A673 (cell line): ENCODE measurements at regions not wholly inside any gene's neighbourhood (a gene's known extent, or its start where the extent isn't known, plus 50 kb on each side); places are given as distances from the start of the nearest gene placed in this dataset.

Experiments used
- BruUV-seq: library from RNA; stranded (reverse); fragments of 400-500 nt; replicated peaks from 2 replicates; lab custom pipeline; 2021; lab: Mats Ljungman, UMichigan
- CTCF ChIA-PET: fragments of 300-600 bp; sonication (Branson Sonifier 250); formaldehyde crosslinking; loops from one replicate; lab custom pipeline; 2022; ENCODE audit warnings: antibody characterized with exemption; lab: Charles Lee
- POLR2A ChIA-PET: fragments of 300-600 bp; sonication (Branson Sonifier 250); formaldehyde crosslinking; loops from one replicate; lab custom pipeline; 2022; ENCODE audit warnings: antibody characterized with exemption; ENCODE audit not compliant: low non-redundant PET; lab: Charles Lee
- DNase-seq: peaks from one replicate; pipeline ENCODE4 v3.0.0-alpha.2; 2015; ENCODE audit warnings: low spot score
- H3K27ac ChIP-seq: fragments of 200-600 bp; sonication (generic); 2 replicates; pipeline ENCODE4 v1.5.1; 2016; ENCODE audit warnings: mixed run types, low read depth, mild to moderate bottlenecking, mixed read lengths, antibody characterized with exemption, low read length; ENCODE audit not compliant: poor library complexity, severe bottlenecking
- H3K27me3 ChIP-seq: fragments of 200-600 bp; sonication (generic); replicated peaks from 2 replicates; pipeline ENCODE4 v1.6.1; 2017; ENCODE audit warnings: mixed run types, low read depth, mild to moderate bottlenecking, mixed read lengths, antibody characterized with exemption, low read length; ENCODE audit not compliant: insufficient read depth, poor library complexity
- H3K36me3 ChIP-seq: fragments of 200-600 bp; sonication (generic); 2 replicates; pipeline ENCODE4 v1.6.1; 2016; ENCODE audit warnings: mixed run types, mild to moderate bottlenecking, mixed read lengths, antibody characterized with exemption, low read length; ENCODE audit not compliant: insufficient read depth, poor library complexity, severe bottlenecking
- H3K4me1 ChIP-seq: fragments of 200-600 bp; sonication (generic); 2 replicates; pipeline ENCODE4 v1.6.1; 2017; ENCODE audit warnings: mixed run types, mild to moderate bottlenecking, mixed read lengths, antibody characterized with exemption, low read length; ENCODE audit not compliant: insufficient read depth, poor library complexity, severe bottlenecking
- H3K4me3 ChIP-seq: fragments of 200-600 bp; sonication (generic); 2 replicates; pipeline ENCODE4 v1.5.1; 2016; ENCODE audit warnings: low read depth, mixed run types, mild to moderate bottlenecking, mixed read lengths, low read length; ENCODE audit not compliant: poor library complexity, severe bottlenecking
- H3K9me3 ChIP-seq: fragments of 200-600 bp; sonication (generic); 2 replicates; pipeline ENCODE4 v1.6.1; 2016; ENCODE audit warnings: mixed run types, low read depth, mild to moderate bottlenecking, mixed read lengths, antibody characterized with exemption, low read length; ENCODE audit not compliant: poor library complexity, severe bottlenecking
- CTCF ChIP-seq: fragments of 300-800, 200-600 bp; sonication (generic); conservative IDR thresholded peaks from 2 replicates; pipeline ENCODE4 v1.5.1; 2017; ENCODE audit warnings: low read depth, mild to moderate bottlenecking, antibody characterized with exemption, low read length, moderate library complexity, mixed read lengths
- EZH2 ChIP-seq: fragments of 200-600 bp; sonication (generic); IDR thresholded peaks from 2 replicates; pipeline ENCODE4 v1.6.1; 2017; ENCODE audit warnings: borderline replicate concordance, low read depth, mild to moderate bottlenecking, mixed read lengths, antibody characterized with exemption, low read length; ENCODE audit not compliant: poor library complexity, severe bottlenecking
- intact Hi-C: fragments of 100-400 bp; cut with micrococcal nuclease; formaldehyde crosslinking; loops from one replicate; pipeline ENCODE4 v1.10.0; 2022; ENCODE audit not compliant: unreplicated experiment

DNA sequence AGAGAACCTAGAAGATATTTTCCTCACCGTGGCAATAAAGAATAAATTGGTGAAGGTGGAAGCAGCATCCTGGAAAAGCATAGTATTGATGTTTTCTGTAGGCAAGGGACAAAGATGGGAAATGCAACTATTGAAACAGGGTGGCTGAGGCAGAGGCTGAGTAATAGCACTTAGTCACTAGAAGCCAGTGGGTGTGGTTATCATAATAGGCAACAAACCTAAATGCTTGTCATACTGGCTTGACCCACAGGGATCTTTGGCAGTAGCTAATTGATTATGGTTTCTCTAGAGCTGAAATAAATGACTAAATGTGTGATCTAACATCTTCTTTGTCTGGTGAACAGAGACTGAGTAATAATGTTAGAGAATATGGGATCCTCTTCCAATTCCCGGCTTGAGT is 353.6 kb upstream of the RPS6KA3 start:
- no peak overlapping the region for H3K4me3 ChIP-seq
- H3K27me3 ChIP-seq = no peaks in the 10 kb centered on the region
- no peaks in the 10 kb centered on the region for H3K9me3 ChIP-seq
- BruUV-seq = no TSS peak
- no peak overlapping the region for H3K27ac ChIP-seq
- intact Hi-C loops = no loop called here
- ChIA-PET POLR2A (no interaction called here), CTCF (no interaction called here)
- H3K4me1 ChIP-seq = no peaks in the 10 kb centered on the region
- H3K36me3 ChIP-seq = no peaks in the 10 kb centered on the region
- TF ChIP-seq CTCF (no peak), EZH2 (no peak)
- no peak for DNase-seq

- CTCF ChIA-PET = no interaction called here
- Histone ChIP-seq H3K36me3 (no peaks in the 10 kb centered on the region), H3K27me3 (peaks cover 9% of the 10 kb centered on the region), H3K4me3 (no peak overlapping the region), H3K27ac (no peak overlapping the region), H3K9me3 (no peaks in the 10 kb centered on the region), H3K4me1 (no peaks in the 10 kb centered on the region)
- no peak for DNase-seq
- TF ChIP-seq CTCF = no peak
- TF ChIP-seq EZH2 = no peak
- intact Hi-C loops = no loop called here
- no TSS peak for BruUV-seq
- POLR2A ChIA-PET = no interaction called here
Observed at GRCh38 chrX:20609916-20610415, 343.3 kb upstream of the RPS6KA3 start.

DNA sequence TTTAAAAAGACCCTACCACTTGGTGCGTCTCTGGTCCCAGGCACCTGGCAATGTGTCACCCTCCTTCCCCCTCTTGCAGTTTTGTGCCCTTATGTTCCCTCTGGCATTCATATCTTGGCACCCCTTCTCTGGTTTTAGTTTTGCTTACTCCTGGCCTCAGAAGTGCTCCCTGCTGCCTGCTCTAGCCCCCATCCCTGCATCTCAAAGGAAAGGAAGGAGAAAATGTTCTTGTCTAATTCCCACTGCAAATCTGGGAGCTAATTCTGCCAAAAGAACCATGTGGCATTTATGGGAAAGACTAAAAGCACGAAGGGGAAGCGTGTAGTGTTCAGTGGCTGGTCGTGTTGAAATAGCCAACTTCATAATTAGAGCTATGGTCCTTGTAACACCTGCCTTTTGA is 340.1 kb upstream of the RPS6KA3 start:
- no peak for DNase-seq
- H3K27ac ChIP-seq = no peak overlapping the region
- H3K4me1 ChIP-seq = no peaks in the 10 kb centered on the region
- intact Hi-C loops = no loop called here
- BruUV-seq = no TSS peak
- TF ChIP-seq EZH2 (no peak), CTCF (no peak)
- H3K4me3 ChIP-seq = no peak overlapping the region
- ChIA-PET POLR2A (no interaction called here), CTCF (no interaction called here)
- H3K36me3 ChIP-seq = no peaks in the 10 kb centered on the region
- H3K27me3 ChIP-seq = peaks cover 9% of the 10 kb centered on the region
- no peaks in the 10 kb centered on the region for H3K9me3 ChIP-seq
